ENCODE measurements at regions not wholly inside any gene's neighbourhood (a gene's known extent, or its start where the extent isn't known, plus 50 kb on each side); places are given as distances from the start of the nearest gene placed in this dataset.

DNA sequence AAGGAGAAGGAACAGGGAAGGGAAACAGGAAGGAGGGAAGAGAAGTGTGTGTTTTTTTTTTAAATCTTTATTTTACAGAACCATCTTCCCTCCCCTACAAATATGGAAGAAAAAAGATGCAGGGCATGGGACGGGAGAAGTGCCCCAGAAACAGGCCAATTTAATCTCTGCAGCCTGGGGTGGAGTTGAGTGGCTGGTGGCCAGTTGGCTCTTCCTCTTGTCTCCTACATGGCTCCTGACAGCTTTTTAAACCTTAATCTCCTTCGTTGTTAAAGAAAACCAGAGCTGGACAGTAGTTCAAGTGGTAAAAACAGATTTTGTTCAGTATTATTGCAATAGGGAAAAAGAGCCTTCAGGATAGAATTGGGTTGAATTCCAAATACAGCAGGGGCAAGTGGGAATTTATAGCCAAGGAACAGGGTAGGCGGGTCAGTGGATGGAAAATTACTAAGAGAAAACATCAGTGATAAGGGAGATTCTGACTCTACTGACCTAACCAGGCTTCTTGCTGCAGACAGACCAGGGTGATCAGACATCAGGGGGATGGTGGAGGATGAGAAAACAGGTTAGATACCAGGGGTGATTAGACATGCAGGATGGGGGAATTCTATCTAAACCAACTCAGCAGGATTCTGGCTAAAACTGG is 125.1 kb upstream of the CLINT1 start:
- H4K20me1 ChIP-seq (ENCODE audit: insufficient read depth, poor library complexity, severe bottlenecking): no peaks in the 10 kb centered on the region
- TF ChIP-seq EZH2 (IDR thresholded peaks at IDR 0.05; ENCODE audit: borderline replicate concordance): no peak
- TF ChIP-seq, protein P1, sequence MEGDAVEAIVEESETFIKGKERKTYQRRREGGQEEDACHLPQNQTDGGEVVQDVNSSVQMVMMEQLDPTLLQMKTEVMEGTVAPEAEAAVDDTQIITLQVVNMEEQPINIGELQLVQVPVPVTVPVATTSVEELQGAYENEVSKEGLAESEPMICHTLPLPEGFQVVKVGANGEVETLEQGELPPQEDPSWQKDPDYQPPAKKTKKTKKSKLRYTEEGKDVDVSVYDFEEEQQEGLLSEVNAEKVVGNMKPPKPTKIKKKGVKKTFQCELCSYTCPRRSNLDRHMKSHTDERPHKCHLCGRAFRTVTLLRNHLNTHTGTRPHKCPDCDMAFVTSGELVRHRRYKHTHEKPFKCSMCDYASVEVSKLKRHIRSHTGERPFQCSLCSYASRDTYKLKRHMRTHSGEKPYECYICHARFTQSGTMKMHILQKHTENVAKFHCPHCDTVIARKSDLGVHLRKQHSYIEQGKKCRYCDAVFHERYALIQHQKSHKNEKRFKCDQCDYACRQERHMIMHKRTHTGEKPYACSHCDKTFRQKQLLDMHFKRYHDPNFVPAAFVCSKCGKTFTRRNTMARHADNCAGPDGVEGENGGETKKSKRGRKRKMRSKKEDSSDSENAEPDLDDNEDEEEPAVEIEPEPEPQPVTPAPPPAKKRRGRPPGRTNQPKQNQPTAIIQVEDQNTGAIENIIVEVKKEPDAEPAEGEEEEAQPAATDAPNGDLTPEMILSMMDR (IDR thresholded peaks at IDR 0.05; ENCODE audit: poor library complexity): no peak
- TF ChIP-seq EZH2phosphoT487 (IDR thresholded peaks at IDR 0.05; ENCODE audit: low read depth, severe bottlenecking, unreplicated experiment): no peak

DNA sequence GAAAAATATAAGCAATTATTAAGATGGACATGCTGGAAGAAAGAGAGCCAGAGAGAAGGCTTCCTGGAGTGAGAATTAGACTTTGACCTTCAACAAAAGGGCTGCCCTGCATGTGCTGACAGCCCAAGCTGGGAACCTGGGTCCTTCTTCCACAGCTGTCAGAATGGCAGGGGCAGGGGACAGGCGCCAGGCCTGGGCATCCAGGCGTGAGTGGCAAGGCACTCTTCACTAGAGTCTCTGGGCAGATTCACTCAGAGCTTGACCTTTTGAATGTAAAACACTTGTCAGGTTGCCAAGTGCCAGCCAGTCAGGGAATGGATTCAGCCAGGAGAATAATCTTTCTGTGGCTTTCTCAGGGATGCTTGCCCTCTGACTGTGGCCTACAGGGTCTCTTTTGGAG is 119.1 kb upstream of the CLINT1 start:
- WGBS (ENCODE audit: low lambda C conversion rate, missing lambda C conversion rate): 89% methylated on average over 2 of the region's 2 CpGs
- TF ChIP-seq EZH2phosphoT487 (IDR thresholded peaks at IDR 0.05; ENCODE audit: low read depth, severe bottlenecking, unreplicated experiment): no peak
- TF ChIP-seq, protein P1 (IDR thresholded peaks at IDR 0.05; ENCODE audit: poor library complexity): no peak
- no peak for TF ChIP-seq EZH2 (IDR thresholded peaks at IDR 0.05; ENCODE audit: borderline replicate concordance)
- H3K9me3 ChIP-seq (ENCODE audit: low read depth): no peaks in the 10 kb centered on the region
- no peak overlapping the region for H3K27ac ChIP-seq
- H3K27me3 ChIP-seq: no peaks in the 10 kb centered on the region
- H3K9me2 ChIP-seq (replicated peaks; ENCODE audit: insufficient read depth): no peaks in the 10 kb centered on the region
- no peak for DNase-seq (ENCODE audit: low spot score)
- H3K4me2 ChIP-seq: no peak overlapping the region
- H3K4me1 ChIP-seq (ENCODE audit: insufficient read depth): no peaks in the 10 kb centered on the region
- peak overlapping the region; percentile 29 for H2AFZ ChIP-seq
- no peak overlapping the region for H3K4me3 ChIP-seq
- H4K20me1 ChIP-seq (ENCODE audit: insufficient read depth, poor library complexity, severe bottlenecking): no peaks in the 10 kb centered on the region
- H3K79me2 ChIP-seq: no peaks in the 10 kb centered on the region
- no peaks in the 10 kb centered on the region for H3K36me3 ChIP-seq (replicated peaks; ENCODE audit: insufficient read depth, low read depth)

More for the DNA sequence above, 125.1 kb upstream of the CLINT1 start:
- Histone ChIP-seq H3K27me3 (no peaks in the 10 kb centered on the region), H3K4me2 (no peak overlapping the region), H3K27ac (no peak overlapping the region), H3K9me2 (replicated peaks; ENCODE audit: insufficient read depth) (no peaks in the 10 kb centered on the region), H3K4me1 (ENCODE audit: insufficient read depth) (no peaks in the 10 kb centered on the region), H2AFZ (no peak overlapping the region), H3K4me3 (no peak overlapping the region), H3K36me3 (replicated peaks; ENCODE audit: insufficient read depth, low read depth) (no peaks in the 10 kb centered on the region), H3K79me2 (no peaks in the 10 kb centered on the region), H3K9me3 (ENCODE audit: low read depth) (no peaks in the 10 kb centered on the region)
- WGBS (ENCODE audit: low lambda C conversion rate, missing lambda C conversion rate): 62% methylated on average over 3 of the region's 3 CpGs
- no peak for DNase-seq (ENCODE audit: low spot score)

DNA sequence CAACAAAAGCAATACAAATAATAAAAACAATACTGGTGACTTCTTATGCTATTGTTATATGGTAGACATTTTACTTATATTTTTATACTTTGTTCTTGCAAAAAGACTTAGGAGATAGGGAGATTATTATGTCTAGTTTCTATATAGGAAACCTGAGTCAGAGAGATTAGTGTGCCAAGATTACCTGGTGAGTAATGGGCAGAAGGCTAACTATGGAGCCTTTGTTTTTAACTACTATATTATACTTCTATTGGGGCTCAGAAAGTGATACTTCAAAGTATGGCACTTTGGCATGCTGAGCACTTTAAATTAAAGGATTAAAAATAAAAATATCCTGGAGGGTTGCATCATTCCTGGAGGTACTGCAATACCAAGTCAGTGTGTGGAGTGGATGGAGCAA is 117.5 kb upstream of the CLINT1 start:
- Histone ChIP-seq H3K9me3 (ENCODE audit: low read depth) (no peaks in the 10 kb centered on the region), H2AFZ (no peak overlapping the region), H3K36me3 (replicated peaks; ENCODE audit: insufficient read depth, low read depth) (no peaks in the 10 kb centered on the region), H3K27ac (no peak overlapping the region), H3K4me1 (ENCODE audit: insufficient read depth) (peaks cover 5% of the 10 kb centered on the region), H3K4me3 (no peak overlapping the region), H3K27me3 (no peaks in the 10 kb centered on the region), H4K20me1 (ENCODE audit: insufficient read depth, poor library complexity, severe bottlenecking) (no peaks in the 10 kb centered on the region), H3K4me2 (no peak overlapping the region), H3K9me2 (replicated peaks; ENCODE audit: insufficient read depth) (no peaks in the 10 kb centered on the region), H3K79me2 (no peaks in the 10 kb centered on the region)
- DNase-seq (ENCODE audit: low spot score): no peak
- no peak for TF ChIP-seq EZH2phosphoT487 (IDR thresholded peaks at IDR 0.05; ENCODE audit: low read depth, severe bottlenecking, unreplicated experiment)
- no peak for TF ChIP-seq EZH2 (IDR thresholded peaks at IDR 0.05; ENCODE audit: borderline replicate concordance)
- TF ChIP-seq, protein P1 (IDR thresholded peaks at IDR 0.05; ENCODE audit: poor library complexity): no peak
